ENCODE measurements at regions not wholly inside any gene's neighbourhood (a gene's known extent, or its start where the extent isn't known, plus 50 kb on each side); places are given as distances from the start of the nearest gene placed in this dataset.

DNA sequence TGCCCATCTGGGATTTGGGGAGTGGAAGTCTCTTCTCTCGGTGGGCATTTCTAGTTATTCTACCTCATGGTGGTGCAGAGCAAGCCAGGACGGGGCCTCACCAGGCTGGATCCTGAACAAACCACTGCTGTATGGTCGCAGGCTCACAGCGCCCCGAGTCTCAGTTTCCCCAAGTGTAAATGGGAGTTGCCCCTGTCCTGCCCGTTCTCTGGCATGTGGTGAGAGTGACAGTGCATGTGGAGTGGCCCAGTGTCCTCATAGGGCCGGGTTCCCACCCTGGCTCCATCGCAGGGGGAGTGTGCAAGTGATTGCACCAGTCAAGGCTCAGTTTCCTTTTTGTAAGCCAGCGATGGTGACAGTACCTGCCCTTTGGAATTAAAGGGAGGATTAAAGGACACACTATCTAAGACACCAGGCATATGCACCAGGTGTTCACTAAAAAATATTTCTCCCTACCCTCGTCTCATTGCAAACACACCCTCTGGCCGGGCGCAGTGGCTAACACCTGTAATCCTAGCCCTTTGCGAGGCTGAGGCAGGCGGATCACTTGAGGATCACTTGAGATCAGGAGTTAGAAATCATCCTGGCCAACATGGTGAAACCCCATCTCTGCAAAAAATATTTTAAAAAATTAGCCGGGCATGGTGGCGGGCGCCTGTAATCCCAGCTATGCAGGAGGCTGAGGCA is 173.3 kb upstream of the MYCN start:
- DNase-seq, result no peak

DNA sequence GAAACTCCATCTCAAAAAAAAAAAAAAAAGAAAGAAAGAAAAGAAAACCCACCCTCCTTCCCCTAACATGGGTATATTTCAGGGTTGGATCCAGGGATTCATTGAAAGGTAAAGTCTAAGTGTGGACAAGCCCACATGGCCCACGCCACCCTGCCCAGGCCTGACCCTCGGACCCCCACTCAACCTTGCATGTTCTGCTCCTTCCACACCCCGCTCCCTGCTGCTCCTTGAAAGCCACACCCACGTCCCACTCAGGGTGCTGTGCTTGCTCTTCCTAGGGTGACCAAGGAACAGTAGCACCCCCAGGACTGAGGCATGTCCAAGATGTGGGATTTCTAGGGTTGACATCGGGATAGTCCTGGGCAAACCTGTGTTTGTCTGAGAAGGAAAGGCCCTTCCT is 172.7 kb upstream of the MYCN start:
- DNase-seq, result no peak

DNA sequence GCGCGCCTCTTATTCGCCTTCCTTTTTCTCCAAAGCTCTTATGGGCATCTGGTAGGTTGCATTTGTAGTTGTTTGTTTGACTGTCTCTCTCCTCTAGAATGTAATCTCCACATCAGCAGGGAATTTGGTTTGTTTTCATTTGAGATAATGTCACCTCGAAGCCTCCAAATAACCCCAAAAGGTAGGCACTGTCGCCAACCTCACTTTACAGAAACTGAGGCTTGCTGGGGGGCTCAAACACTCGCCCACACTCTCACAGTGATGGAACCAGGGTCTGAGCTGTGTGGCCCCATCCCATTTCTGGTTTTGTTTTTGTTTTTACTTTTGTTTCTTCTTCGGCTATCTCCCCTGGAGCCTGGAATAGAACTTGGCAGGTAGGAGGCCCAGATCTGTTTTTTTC is 172.2 kb upstream of the MYCN start:
- DNase-seq, result no peak

DNA sequence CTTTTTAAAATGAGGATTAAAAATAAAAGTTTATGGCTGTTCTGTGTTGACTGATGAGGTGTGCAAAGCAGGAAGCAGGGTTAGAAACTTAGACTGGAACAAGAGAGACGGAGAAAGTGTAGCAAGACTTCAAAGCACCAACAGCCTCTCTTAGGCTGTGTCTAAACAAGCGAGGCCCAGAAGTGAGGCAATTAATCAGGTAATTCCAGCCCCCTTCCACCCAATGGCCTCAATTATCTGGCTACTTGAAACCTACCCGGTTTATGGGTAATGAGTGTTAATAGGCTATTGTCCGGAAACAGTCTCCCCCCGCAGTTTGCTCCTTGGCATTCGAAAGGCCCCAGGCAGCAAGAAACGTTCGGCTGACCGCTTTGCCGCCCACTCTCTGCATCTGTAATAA is 171.7 kb upstream of the MYCN start:
- no peak for DNase-seq

DNA sequence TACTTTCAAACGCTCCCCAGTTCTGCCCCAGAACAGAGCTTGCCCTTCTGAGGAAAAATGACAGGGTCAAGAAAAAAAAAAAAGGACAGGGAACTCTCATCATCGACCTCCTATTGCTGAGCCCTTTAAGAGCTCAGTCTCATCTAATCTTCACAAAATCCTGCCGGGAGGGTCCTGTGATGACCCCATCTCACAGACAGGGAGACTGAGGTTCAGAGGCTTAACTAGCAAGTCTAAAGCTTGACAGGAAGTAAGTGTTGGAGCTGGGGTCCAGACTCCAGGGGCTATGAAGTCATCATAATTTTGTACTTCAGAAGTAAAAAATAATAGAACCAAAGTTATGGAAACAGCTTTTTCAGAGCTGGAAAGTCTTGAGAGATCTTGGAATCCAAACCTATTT is 171.1 kb upstream of the MYCN start:
- DNase-seq, result no peak

DNA sequence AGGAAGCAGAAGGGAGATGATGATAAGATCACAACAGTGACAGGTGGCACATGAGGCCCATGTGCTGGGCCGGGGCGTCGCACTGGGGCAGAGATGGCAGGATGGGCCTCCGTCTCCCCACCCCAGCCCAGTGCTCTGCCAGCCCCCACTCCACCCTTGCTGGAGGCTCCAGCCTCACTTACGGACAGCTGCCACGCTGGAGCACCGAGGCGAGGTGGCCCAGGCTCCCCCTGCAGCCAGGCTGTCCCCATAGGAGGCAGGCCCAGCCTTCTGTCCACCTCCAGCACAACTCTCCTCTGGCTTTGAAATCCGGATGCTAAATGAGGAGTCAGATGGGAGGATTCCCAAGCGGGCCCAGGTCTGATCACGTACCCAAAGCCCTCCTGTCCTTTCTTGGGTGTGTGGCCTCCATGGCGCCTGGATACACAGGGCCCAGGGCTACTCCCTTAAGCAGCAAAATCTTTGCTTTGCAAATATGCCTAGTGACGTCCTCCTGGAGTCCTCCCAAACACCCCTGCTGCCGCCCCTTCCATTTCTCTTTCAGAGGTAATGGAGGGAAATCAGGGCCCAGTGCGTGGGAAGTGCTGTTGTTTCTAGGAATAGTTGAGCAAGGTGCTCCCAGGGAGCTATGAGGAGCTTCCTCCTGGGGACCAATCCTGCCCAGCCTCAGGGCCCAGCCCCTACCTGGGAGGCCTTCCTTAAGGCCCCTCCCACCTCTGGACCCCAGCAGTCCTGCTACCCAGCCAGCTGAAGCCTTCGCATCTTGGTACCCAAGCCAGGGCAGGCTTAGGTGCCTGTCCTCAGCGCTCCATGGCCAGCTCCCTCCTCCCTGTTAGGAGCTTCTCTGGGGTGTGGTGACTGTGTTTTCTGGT is 170.4 kb upstream of the MYCN start:
- DNase-seq, result no peak

DNA sequence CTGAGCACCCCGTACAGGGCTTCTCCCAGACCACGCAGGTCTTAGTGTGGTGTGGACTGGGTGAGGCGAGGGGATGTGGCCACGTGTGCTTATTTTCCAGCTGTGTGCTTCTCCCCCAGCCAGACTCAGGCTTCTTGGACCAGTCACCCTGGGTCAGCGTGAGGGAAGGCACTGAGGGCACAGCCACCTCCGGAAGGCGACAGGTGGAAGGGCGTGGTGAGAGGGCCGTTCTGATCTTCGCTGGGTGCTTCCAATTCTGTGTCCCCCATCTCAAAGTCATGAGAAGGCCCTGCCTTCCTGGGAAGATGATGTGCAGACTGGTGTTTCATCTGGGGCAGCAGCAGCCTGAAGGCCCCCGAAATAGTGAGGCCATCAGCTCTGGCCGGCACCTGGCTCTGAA is 169.7 kb upstream of the MYCN start:
- DNase-seq, result no peak

DNA sequence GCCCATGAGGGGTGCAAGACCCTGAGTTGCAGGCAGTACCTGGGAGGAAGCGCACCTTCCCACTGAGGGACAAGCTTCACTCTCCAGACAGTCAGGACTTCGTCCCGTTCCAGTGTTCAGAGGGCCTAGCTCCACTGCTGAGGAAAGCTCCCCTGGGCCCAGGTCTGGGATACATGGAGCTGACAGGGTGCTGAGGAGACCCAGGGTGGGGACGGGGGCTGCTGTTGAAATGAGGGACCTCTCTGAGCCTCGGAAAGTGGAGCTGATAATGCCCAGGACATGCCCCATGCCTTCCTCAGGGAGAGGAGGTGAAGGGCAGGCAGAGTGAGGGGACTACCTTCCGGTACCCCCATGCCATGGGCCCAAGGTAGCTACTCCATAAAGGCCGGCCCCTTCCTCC is 169.2 kb upstream of the MYCN start:
- no peak for DNase-seq

DNA sequence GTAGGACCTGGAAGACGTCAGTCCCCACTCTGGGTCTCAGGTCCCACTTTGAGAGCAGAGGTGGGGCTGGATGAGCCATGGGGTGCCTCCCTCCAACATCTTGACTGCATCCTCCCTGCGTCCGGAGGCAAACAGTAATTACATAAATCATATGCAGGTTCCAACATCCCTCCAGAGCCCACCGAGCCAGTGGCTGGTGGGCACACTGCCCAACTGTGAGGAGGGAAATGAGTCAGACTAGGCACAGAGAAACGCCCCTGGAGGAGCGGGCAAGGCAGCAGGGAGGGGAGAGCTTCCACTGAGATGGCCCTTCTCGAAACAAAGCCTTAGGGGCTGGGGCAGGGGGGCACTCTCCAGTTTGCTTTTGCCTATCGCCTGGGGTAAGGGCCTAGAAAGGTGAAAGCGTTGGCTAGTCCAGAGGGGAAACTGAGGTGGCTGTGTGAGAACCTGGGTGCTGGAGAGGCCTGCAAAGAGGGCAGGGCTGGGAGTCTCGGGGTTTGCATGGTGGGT is 168.2 kb upstream of the MYCN start:
- DNase-seq, result no peak

DNA sequence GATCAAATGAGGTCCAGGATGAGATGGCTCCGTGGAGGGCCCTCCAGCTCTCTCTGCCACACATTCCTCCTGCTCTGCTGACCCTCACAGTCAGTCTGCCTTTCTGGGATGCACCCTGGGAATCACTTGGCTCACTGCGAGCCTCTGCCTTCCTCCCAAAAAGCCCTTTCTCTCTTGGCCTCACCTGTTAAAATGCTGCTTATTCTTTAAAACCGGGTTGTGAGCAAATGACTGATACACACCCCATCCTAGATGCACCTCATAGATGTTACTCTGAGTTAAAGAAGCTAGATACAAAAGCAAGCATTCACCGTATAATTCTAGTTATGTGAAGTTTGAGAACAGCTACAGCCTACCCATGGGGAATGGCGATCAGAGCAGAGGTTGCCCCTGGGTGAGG is 167.7 kb upstream of the MYCN start:
- DNase-seq, result no peak

DNA sequence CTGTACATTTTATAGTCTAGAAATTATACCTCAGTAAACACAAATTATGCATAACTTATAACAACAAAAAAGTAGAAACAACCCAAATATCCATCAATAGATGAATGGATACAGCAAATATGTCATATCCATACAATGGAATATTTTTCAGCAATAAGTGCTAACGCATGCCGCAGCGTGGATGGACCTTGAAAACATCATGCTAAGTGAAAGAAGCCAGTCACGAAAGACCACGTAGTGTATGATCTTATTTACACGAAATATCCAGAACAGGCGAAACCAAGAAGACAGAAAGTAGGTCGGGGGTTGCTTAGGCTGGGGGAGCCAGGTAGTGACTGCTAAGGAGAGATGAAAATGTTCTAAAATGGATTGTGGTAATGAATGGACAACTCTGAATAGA is 167.1 kb upstream of the MYCN start:
- DNase-seq, result no peak

DNA sequence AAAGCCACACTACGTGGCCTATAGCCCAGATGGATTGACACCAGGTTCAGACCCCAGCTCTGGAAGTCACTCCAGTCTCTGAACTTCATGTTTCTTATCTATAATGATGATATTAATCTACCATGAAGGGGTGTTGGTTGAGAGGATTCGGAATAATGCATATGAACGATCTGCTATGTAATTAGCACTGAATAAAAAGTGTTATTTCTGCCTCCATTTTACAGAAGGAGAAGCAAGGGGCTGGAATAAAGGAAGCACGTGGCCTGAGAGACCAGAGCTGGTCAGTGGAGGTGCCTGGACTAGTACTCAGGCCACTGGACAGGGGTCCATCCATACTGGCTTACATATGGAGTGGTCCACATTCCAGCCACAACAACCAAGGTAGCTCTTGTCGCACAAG is 166.5 kb upstream of the MYCN start:
- no peak for DNase-seq

DNA sequence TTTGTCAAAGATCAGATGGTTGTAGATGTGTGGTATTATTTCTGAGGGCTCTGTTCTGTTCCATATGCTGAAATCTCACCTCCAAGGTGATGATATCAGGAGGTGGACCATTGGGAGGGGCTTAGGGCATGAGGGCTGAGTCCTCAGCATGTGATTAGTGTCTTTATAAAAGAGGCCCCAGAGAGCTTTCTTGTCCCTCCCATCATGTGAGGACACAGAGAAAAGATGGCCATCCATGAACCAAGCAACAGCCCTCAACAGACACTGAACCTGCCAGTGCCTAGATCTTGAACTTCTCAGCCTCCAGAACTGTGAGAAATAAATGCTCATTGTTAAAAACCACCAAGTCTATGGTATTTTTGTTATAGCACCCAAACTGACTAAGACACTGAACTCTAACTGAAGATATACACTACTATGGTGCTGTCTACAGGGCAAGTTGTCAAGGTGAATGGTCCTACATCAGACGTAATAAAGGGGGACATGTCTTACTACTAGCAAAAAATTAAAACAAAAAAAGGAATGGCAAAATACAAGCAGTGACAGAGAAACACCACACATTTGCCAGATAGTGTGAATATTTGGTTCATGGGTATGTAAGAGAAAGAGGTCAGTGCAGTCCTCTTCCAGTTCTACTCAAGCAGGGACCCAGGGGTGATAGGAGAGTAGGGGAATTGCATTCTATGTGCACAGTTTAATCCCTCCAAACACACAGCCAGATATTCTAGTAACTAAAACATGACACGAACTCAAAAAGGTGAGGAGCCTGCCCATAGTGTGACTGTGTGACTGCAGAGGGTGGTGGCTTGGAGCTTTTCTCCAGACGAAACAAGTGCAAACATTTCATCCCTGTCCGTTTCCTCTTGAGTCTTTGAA is 164.4 kb upstream of the MYCN start:
- DNase-seq, result no peak

DNA sequence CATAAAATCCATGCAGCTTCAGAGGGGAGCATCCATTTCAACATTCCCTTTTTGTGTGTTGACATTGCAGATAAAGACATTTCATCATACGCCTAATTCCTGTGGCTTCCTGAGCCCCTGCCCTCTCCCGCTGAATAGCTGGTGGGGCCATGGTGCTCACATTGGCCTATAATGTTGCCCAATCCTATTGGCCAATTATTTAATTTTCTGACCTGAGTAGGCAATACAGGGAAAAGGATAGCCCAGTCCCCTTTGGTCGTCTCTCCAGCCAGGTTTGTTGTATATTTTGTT is 163.8 kb upstream of the MYCN start:
- no peak for DNase-seq

DNA sequence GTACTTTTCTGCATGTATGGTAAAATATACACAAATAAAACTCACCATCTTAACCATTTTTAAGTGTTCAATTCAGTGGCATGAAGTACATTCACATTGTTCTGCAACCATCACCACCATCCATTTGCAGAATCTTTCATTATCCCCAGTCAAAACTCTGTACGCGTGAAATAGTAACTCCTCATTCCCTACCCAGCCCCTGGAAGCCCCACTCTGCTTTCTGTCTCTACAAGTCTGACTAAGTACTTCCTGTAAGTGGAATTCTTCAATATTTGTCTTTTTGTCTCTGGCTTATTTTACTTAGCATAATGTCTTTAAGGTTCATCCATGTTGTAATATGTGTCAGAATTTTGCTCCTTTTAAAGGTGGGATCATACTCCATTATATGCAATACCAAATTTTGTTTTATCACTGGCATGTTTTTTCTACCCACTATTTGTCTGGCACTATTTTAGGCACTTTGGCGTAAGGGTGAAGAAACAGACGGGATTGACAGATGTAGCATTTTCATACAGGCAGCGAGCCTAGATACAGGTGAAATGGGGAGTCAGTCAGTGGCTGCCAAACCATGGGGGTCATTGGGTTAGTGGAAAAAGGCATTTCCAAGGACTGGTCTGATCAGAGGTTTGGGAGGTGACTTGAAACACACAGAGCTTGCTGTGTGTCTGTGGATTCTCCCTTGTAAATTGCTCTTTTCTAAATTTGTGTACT is 163.2 kb upstream of the MYCN start:
- no peak for DNase-seq

DNA sequence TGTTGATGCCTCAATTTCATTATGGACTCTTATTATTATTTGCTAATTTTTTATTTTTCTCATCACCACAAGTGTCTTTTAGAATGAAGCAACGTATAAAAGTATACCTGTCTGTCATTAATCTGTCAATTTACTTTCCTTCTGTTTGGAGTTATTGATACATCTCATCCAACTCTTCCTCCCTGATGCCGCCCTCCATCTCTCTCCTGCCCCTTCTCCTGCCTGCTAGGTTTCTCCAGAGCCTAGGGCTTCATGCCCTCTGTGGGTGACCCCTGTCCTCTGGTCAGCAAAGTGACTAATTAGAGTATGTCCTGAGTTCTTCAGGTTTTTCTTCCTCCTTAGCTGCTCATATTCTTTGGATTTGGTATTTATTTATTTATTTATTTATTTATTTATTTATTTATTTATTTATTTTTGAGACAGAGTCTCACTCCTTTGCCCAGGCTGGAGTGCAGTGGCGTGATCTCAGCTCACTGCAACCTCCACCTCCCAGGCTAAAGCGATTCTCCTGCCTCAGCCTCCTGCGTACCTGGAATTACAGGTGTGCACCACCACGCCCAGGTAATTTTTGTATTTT is 162.5 kb upstream of the MYCN start:
- no peak for DNase-seq

DNA sequence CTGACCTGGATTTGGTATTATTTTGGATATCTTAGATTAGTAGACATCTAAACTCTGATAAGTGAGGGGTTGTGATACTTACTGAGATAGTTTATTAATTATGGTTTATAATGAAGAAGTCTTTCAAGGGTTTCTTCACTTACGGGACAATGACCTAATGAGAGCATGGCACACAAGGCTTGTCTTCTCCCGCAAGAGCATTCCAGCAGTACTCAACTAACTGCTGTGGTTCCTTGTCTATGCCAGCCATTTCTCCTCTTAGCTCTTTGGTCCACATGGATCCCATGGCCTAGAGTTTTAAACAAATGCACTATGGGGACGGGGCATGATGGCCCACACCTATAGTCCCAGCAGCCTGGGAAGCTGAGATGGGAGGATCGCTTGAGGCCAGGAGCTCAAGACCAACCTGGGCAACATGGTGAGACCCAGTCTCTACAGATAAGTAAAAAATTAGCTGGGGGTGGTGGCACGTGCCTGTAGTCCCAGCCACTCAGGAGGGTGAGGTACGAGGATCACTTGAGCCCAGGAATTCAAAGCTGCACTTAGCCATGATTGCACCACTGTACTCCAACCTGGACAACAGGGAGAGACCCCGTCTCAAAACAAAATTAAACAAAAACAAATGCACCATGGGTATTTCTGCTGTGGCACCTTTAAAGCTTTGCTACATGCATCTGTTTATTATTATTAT is 161.7 kb upstream of the MYCN start:
- no peak for DNase-seq

DNA sequence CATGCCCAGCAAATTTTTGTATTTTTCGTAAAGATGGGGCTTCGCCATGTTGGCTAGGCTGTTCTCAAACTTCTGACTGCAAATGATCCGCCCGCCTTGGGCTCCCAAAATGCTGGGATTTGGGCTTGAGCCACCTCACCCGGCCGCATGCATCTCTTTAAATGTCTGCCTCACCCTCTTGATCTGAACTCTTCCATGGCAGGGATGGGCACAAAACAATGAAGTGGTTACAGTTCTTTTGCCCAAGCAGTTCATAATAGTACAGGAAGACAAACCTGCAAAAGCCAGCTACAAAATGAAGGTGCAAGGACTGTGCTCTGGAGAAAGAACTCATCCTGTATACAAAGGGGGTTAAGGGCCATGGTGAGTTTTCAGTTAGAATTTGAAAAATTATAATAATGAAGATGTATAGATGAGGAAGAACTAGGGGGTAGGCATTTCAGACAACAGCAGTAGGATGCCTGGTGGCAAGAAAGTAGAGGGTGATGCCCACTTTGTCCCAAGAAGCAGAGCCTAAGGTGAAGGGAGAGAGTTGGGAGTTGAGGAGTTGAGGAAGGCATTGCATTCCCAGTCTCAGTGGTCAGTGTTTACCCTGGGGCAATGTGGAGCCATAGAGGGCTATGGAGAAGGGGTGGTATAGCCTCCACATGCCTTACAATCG is 160.8 kb upstream of the MYCN start:
- no peak for DNase-seq

DNA sequence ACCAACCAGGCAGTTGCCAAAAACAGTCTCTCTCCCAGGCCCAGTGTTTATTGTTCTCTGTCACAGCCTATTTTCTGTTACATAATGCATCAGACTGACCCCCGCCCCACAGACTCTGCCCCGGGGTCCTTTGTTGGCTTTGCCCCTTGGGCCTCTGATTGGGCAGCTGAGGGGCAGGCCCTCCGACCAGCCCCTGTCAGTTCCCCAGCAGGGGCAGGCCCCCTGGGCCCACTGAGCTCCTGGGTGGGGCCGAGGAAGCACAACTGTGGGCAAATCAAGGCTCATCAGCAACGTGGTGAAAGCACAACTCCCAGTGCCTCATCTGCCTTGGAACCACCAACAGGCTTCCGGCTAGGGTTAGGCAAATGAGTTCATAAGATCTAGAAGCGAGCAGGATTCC is 160.1 kb upstream of the MYCN start:
- DNase-seq, result no peak

DNA sequence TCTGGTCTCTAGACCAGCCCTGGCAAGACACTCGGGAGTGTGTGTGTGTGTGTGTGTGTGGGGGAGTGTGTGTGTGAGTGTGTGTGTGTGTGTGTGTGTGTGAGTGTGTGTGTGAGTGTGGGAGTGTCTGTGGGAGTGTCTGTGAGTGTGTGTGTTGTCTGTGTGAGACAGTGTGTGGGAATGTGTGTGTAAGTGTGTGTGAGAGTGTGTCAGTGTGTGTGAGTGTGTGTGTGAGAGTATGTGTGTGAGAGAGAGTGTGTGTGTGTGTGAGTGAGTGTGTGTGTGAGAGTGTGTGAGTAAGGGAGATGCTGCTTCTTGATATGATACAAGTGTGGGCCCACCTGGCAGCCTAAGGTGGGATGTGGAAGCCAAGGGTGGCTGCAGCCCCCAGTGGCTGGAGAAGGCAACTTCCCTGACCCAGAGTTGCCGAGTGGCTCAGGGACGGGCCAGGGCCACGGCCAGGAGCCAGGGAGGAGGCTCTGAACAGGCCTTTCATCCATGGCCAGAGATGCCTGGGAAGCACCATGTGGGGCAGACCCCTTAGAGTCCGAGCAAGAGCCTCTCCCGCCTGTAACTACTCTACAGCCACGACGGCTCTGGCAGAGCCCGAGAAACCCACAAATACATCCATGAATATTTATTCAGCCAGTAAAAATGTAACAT is 159.3 kb upstream of the MYCN start:
- DNase-seq, result no peak
